ENCODE measurements at regions not wholly inside any gene's neighbourhood (a gene's known extent, or its start where the extent isn't known, plus 50 kb on each side); places are given as distances from the start of the nearest gene placed in this dataset.
"Not testable (repeated sequence)": the region's sequence is repeated elsewhere in the genome, so short reads cannot be mapped to it uniquely, and the experiment has no call there.

GRCh38 chr10:120111628-120112027 lies 219.1 kb downstream of the SEC23IP start:
- DNase-seq (ENCODE audit: low read depth) = no peak

GRCh38 chr10:120112809-120113208 lies 220.3 kb downstream of the SEC23IP start:
- no peak for DNase-seq (ENCODE audit: low read depth)

- DNase-seq (ENCODE audit: low read depth) = no peak
These were observed 223.4 kb downstream of the SEC23IP start for GRCh38 chr10:120115959-120116358.

GRCh38 chr10:120121768-120122167 lies 229.2 kb downstream of the SEC23IP start:
- DNase-seq (ENCODE audit: low read depth) = no peak

GRCh38 chr10:120131183-120131582 lies 238.7 kb downstream of the SEC23IP start:
- DNase-seq (ENCODE audit: low read depth) = no peak

- DNase-seq (ENCODE audit: low read depth) = no peak
These were observed 240.3 kb downstream of the SEC23IP start for GRCh38 chr10:120132811-120133210.

GRCh38 chr10:120138689-120139088 lies 246.2 kb downstream of the SEC23IP start:
- no peak for DNase-seq (ENCODE audit: low read depth)

GRCh38 chr10:120145107-120145506 lies 252.6 kb downstream of the SEC23IP start:
- DNase-seq (ENCODE audit: low read depth) = no peak

GRCh38 chr10:120156614-120157274 lies 264.2 kb downstream of the SEC23IP start:
- DNase-seq (ENCODE audit: low read depth) = no peak

- DNase-seq (ENCODE audit: low read depth) = no peak
These were observed 268.6 kb downstream of the SEC23IP start for GRCh38 chr10:120161111-120161510.

- no peak for DNase-seq (ENCODE audit: low read depth)
These were observed 269.9 kb downstream of the SEC23IP start for GRCh38 chr10:120162471-120162870.

GRCh38 chr10:120172356-120172755 lies 279.8 kb downstream of the SEC23IP start:
- DNase-seq (ENCODE audit: low read depth) = no peak

GRCh38 chr10:120174491-120174890 lies 282.0 kb downstream of the SEC23IP start:
- DNase-seq (ENCODE audit: low read depth) = no peak

GRCh38 chr10:120177330-120177729 lies 279.7 kb upstream of the PLPP4 start:
- no peak for DNase-seq (ENCODE audit: low read depth)

- no peak for DNase-seq (ENCODE audit: low read depth)
These were observed 276.9 kb upstream of the PLPP4 start for GRCh38 chr10:120180160-120180559.

GRCh38 chr10:120181154-120181553 lies 275.9 kb upstream of the PLPP4 start:
- no peak for DNase-seq (ENCODE audit: low read depth)

GRCh38 chr10:120182431-120182830 lies 274.6 kb upstream of the PLPP4 start:
- no peak for DNase-seq (ENCODE audit: low read depth)

GRCh38 chr10:120183546-120183945 lies 273.5 kb upstream of the PLPP4 start:
- DNase-seq (ENCODE audit: low read depth) = no peak

- no peak for DNase-seq (ENCODE audit: low read depth)
These were observed 272.3 kb upstream of the PLPP4 start for GRCh38 chr10:120184547-120185337.

- DNase-seq (ENCODE audit: low read depth) = no peak
These were observed 270.5 kb upstream of the PLPP4 start for GRCh38 chr10:120186506-120186905.

- not testable (repeated sequence) for DNase-seq (ENCODE audit: low read depth)
These were observed 269.9 kb upstream of the PLPP4 start for GRCh38 chr10:120187168-120187567.

- DNase-seq (ENCODE audit: low read depth) = no peak
These were observed 268.1 kb upstream of the PLPP4 start for GRCh38 chr10:120188950-120189349.

GRCh38 chr10:120195984-120196712 lies 260.9 kb upstream of the PLPP4 start:
- no peak for DNase-seq (ENCODE audit: low read depth)

Measured in stimulated activated CD8-positive, alpha-beta memory T cell treated with anti-CD3 and anti-CD28 coated beads, Interleukin-12 subunit alpha, Interleukin-12 subunit beta, amount 100 ng/mL, for 1 hour (primary cell).